Neural crest cell (in vitro differentiated cells): ENCODE measurements at regions not wholly inside any gene's neighbourhood (a gene's known extent, or its start where the extent isn't known, plus 50 kb on each side); places are given as distances from the start of the nearest gene placed in this dataset.

ENCODE experiments used
- DNase-seq: peaks from one replicate; pipeline ENCODE4 v3.0.0; 2021; ENCODE audit warnings: low read depth, mixed read lengths, low spot score
- H3K27ac Mint-ChIP-seq: one replicate; pipeline ENCODE4 v1.8.0; 2021; ENCODE audit warnings: mild to moderate bottlenecking, mixed read lengths; ENCODE audit not compliant: unreplicated experiment
- H3K27me3 Mint-ChIP-seq: 2 replicates; pipeline ENCODE4 v1.8.0; 2021; ENCODE audit warnings: low read depth, mild to moderate bottlenecking, mixed read lengths
- H3K36me3 Mint-ChIP-seq: 2 replicates; pipeline ENCODE4 v1.8.0; 2021; ENCODE audit warnings: low read depth, mild to moderate bottlenecking, mixed read lengths
- H3K4me1 Mint-ChIP-seq: 2 replicates; pipeline ENCODE4 v1.8.0; 2021; ENCODE audit warnings: mixed read lengths
- H3K4me3 Mint-ChIP-seq: one replicate; pipeline ENCODE4 v1.8.0; 2021; ENCODE audit warnings: mild to moderate bottlenecking, mixed read lengths
- H3K9me3 Mint-ChIP-seq: 2 replicates; pipeline ENCODE4 v1.8.0; 2021; ENCODE audit warnings: mixed read lengths
- CTCF ChIP-seq: fragments of 200-600 bp; sonication (generic); conservative IDR thresholded peaks from 2 replicates; pipeline ENCODE4 v1.5.0; 2021; ENCODE audit warnings: antibody characterized with exemption, mild to moderate bottlenecking

GRCh38 chr4:38344929-38345328 lies 319.1 kb upstream of the KLF3 start:
- peaks cover 9% of the 10 kb centered on the region for H3K36me3 Mint-ChIP-seq
- H3K27me3 Mint-ChIP-seq = no peaks in the 10 kb centered on the region
- no peak overlapping the region for H3K27ac Mint-ChIP-seq
- no peak for DNase-seq
- H3K4me1 Mint-ChIP-seq = peaks cover 8% of the 10 kb centered on the region
- H3K9me3 Mint-ChIP-seq = peaks cover 13% of the 10 kb centered on the region
- no peak overlapping the region for H3K4me3 Mint-ChIP-seq
- no peak for TF ChIP-seq CTCF

GRCh38 chr4:38347251-38347650 lies 316.7 kb upstream of the KLF3 start:
- peaks cover 23% of the 10 kb centered on the region for H3K9me3 Mint-ChIP-seq
- no peak overlapping the region for H3K27ac Mint-ChIP-seq
- no peak for DNase-seq
- peaks cover 8% of the 10 kb centered on the region for H3K4me1 Mint-ChIP-seq
- H3K27me3 Mint-ChIP-seq = no peaks in the 10 kb centered on the region
- TF ChIP-seq CTCF = no peak
- no peak overlapping the region for H3K4me3 Mint-ChIP-seq
- H3K36me3 Mint-ChIP-seq = peaks cover 9% of the 10 kb centered on the region

- no peak for TF ChIP-seq CTCF
- no peaks in the 10 kb centered on the region for H3K27me3 Mint-ChIP-seq
- H3K36me3 Mint-ChIP-seq = peaks cover 3% of the 10 kb centered on the region
- peaks cover 3% of the 10 kb centered on the region for H3K4me1 Mint-ChIP-seq
- H3K27ac Mint-ChIP-seq = no peak overlapping the region
- no peak for DNase-seq
- H3K9me3 Mint-ChIP-seq = peaks cover 19% of the 10 kb centered on the region
- no peak overlapping the region for H3K4me3 Mint-ChIP-seq
Observed at GRCh38 chr4:38354421-38354820, 309.6 kb upstream of the KLF3 start.

GRCh38 chr4:38354872-38355271 lies 309.1 kb upstream of the KLF3 start:
- peaks cover 19% of the 10 kb centered on the region for H3K9me3 Mint-ChIP-seq
- DNase-seq = no peak
- no peak for TF ChIP-seq CTCF
- H3K4me3 Mint-ChIP-seq = no peak overlapping the region
- no peak overlapping the region for H3K27ac Mint-ChIP-seq
- H3K4me1 Mint-ChIP-seq = peaks cover 3% of the 10 kb centered on the region
- peaks cover 3% of the 10 kb centered on the region for H3K36me3 Mint-ChIP-seq
- no peaks in the 10 kb centered on the region for H3K27me3 Mint-ChIP-seq

- Mint-ChIP-seq H3K27me3 (no peaks in the 10 kb centered on the region), H3K4me1 (peaks cover 3% of the 10 kb centered on the region), H3K9me3 (peaks cover 9% of the 10 kb centered on the region), H3K27ac (no peak overlapping the region), H3K4me3 (no peak overlapping the region), H3K36me3 (peaks cover 3% of the 10 kb centered on the region)
- DNase-seq = no peak
- no peak for TF ChIP-seq CTCF
Observed at GRCh38 chr4:38356686-38357085, 307.3 kb upstream of the KLF3 start.

- no peak for TF ChIP-seq CTCF
- no peak overlapping the region for H3K4me3 Mint-ChIP-seq
- DNase-seq = no peak
- peaks cover 3% of the 10 kb centered on the region for H3K4me1 Mint-ChIP-seq
- H3K9me3 Mint-ChIP-seq = peaks cover 6% of the 10 kb centered on the region
- H3K27me3 Mint-ChIP-seq = no peaks in the 10 kb centered on the region
- no peak overlapping the region for H3K27ac Mint-ChIP-seq
- H3K36me3 Mint-ChIP-seq = peaks cover under 1% of the 10 kb centered on the region
Observed at GRCh38 chr4:38357546-38357945, 306.5 kb upstream of the KLF3 start.
